Stimulated activated CD8-positive, alpha-beta memory T cell treated with anti-CD3 and anti-CD28 coated beads, Interleukin-15, amount 100 ng/mL, for 1 hour (primary cell): ENCODE measurements at regions not wholly inside any gene's neighbourhood (a gene's known extent, or its start where the extent isn't known, plus 50 kb on each side); places are given as distances from the start of the nearest gene placed in this dataset.
"Not testable (repeated sequence)": the region's sequence is repeated elsewhere in the genome, so short reads cannot be mapped to it uniquely, and the experiment has no call there.

Experiments
- DNase-seq: peaks from one replicate; pipeline ENCODE4 v3.0.0-alpha.2; 2020; ENCODE audit warnings: low read depth

DNA sequence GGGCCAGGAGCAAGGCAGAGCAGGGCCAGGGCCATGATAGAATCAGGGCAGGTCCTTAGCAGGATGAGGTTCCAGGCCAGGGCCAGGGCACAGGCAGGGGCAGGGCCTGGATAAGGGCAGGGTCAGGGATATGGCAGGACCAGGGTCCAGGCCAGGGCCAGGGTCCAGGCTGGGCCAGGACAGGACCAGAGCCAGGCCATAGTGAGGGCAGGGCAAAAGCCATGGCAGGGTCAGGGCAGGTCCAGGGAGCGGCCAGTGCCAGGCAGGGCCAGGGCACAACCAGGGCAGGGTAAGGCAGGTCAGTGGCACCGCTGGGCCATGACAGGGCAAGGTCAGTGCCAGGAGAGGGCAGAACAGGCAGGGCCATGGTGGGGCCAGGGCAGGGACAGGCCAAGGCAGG is 152.2 kb downstream of the LIPI start:
- DNase-seq, result no peak

DNA sequence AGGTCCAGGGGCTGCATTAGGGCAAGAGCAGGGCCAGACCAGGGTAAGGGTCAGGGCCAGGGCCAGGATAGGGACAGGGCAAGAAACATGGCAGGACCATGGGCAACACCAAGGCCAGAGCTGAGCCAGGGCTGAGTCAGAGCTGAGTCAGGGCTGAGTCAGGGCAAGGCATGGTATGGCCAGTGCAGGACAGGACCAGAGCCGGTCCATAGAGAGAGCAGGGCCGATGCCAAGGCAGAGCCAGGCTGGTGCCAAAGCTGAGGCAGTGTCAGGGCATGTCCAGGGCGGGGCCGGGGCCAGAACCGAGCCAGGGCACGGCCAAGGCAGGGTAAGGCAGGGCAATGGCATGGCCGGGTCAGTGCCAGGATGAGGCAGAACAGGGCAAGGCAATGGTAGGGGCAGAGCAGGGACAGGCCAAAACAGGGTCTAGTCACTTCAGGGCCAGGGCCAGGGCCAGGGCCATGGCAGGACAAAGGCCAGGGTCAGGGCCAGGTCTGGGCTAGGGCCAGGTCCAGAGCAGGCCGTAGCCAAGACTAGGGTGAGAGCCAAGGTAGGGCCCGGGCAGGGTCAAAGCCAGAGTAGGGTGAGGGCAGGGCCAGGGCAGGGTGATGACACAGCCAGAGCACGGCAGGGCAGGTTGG is 152.8 kb downstream of the LIPI start:
- not testable (repeated sequence) for DNase-seq

GRCh38 chr21:14057313-14057712 is 153.4 kb downstream of the LIPI start:
- DNase-seq, result no peak

- no peak for DNase-seq
Observed at GRCh38 chr21:14056771-14057191, 154.0 kb downstream of the LIPI start.

GRCh38 chr21:14055746-14056515 is 154.8 kb downstream of the LIPI start:
- not testable (repeated sequence) for DNase-seq

- no peak for DNase-seq
Observed at GRCh38 chr21:14054682-14055081, 156.1 kb downstream of the LIPI start.

DNA sequence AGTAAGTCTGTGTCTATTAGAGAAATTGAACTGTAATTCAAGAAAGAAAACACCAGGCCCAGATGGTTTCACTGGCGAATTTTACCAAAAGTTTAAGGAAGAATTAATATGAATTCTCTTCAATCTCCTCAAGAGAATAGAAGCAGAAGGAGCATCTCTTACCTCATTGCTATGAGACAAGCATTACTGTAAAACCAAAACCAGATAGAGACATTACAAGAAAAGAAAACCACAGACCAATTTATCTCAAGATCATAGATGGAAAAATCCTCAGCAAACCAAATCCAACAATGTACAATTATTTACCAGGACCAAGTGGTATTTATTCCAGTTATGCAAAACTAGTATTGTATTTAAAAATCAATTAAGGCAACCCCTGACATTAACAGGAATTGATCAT is 160.6 kb downstream of the LIPI start:
- no peak for DNase-seq

- DNase-seq, result no peak
Observed at GRCh38 chr21:14046401-14046800, 164.4 kb downstream of the LIPI start.

DNA sequence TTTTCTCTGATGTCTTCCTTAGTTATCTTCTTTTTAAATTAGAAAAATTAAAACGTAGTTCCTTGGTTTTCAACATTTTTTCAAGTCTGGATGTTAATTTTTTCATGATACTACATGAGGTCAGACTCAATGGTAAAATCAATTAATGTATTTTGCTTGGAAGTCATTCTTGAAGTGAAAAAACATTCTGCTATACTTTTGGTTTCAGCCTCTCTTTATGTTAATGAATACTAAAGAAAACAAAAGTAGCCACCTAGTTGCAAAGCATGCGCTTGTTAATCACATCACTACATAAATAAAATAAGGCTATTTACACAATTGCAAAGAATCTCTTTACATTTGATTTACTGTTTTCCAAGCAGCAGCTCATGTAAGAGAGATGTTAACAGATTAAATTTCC is 170.4 kb downstream of the LIPI start:
- DNase-seq, result no peak

- not testable (repeated sequence) for DNase-seq
Observed at GRCh38 chr21:14028619-14029018, 182.1 kb downstream of the LIPI start.

DNA sequence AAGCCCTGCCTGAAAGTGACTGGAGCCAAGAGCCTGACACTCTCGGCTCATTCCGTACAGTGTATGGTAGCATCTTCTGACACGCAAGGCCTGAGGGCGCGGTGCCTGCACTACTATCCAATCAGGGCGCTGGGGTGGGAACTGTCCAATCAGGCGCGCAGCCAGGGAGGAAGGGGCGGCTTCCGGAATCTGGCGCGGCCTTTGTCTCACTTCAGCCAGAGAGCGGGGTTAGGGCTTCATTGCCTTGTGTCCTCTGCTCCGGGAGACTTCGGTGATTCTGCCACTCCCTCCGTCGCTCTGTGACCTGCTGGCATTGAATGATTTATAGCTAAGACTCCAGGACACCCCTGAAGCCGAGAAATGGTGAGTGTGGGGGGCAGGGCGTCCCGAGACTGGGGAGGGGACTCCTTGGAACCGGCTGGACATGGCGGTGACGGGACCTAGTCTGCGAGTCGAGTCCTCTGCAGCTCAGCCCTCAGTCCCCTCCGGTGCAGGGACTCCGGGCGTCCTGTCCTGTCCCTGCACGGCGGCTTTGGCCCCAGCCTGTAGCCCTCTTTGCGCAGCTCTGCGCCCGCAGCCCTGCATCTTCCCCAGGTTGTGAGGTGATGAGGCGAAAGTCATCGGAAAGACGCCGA is 183.4 kb downstream of the LIPI start:
- DNase-seq, result peak; percentile 64

GRCh38 chr21:14020108-14020507 is 190.6 kb downstream of the LIPI start:
- DNase-seq, result not testable (repeated sequence)

GRCh38 chr21:14015841-14016240 is 194.9 kb downstream of the LIPI start:
- not testable (repeated sequence) for DNase-seq

DNA sequence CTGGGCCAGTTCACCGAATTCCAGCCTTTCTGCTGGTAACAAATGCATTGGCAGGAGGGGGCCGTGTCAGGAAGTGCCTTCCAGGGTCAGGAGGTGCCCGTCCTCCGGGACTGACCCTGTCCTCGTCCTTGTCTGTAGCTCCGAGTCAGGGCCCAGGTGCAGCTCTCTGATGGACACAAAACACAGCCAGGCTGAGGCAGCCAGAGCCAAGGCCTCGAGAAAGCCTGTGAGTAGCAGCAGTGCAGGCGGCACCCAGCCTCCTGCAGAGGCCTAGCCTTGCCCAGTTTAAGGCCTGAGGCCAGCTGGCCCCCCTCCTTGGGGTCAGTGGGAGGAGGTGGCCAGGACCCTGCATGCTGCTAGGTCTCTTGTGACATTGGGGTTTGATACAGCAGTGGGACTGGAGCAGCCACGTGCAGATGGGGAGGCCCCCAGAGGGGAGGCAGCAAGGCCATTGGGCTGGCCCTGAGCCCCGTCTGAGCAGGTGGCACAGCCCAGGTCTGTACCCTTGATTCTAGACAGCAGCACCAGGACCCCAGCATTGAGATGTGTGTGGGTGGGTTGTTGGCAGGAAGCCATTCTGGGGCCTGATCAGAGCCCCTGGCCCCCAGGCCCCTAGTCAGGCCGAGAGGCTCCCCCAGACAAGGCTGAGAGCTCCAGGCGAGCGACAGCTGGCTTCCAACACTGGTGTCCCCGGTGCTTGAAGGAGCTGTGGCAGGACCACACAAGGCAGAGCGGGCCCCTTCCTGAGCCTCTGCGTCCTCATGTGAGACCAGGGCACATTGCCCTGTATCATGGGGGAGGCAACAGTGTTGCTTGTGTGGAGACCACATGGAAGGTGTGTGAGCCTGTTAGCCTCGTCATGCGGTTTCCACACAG is 196.9 kb downstream of the LIPI start:
- DNase-seq, result not testable (repeated sequence)

- no peak for DNase-seq
Observed at GRCh38 chr21:14013056-14013603, 197.6 kb downstream of the LIPI start.

GRCh38 chr21:14012409-14012808 is 198.3 kb downstream of the LIPI start:
- no peak for DNase-seq

- DNase-seq, result not testable (repeated sequence)
Observed at GRCh38 chr21:14011751-14012150, 199.0 kb downstream of the LIPI start.

DNA sequence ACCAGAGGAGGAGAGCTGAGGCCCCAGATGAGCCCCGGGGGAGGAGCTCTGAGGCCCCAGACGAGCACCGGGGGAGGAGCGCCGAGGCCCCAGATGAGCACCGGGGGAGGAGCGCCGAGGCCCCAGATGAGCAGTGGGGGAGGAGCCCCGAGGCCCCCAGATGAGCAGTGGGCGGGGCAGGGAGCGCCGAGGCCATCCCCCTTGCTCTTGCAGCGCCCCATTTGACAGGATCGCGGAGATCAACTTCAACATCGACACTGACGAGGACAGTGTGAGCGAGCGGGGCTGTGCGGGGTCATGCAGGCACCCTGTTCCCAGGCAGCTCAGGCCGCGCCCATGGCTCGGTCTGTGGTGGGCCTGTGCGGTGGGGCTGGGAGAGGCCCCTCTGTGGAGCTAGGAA is 199.6 kb downstream of the LIPI start:
- not testable (repeated sequence) for DNase-seq

GRCh38 chr21:14010729-14011128 is 200.0 kb downstream of the LIPI start:
- DNase-seq, result no peak

DNA sequence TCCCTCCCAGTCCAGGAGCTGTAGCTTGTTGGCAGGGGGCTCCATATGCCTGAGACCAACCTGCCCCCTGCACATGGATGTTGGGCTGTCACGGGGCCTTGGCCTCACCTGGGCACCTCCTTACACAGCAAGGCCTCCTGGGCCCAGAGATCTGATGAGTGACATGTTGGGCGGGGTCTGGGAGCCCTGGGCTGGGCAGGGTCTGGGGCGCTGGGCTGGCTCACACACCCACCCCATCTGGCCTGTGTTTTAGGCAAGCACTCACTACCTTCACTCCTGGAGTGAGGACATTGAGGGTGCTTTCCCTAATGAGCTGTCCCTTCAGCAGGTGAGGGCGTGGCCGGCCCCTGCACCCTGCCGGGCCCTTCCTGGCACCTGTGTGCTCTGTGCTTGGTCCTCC is 200.8 kb downstream of the LIPI start:
- DNase-seq, result not testable (repeated sequence)

GRCh38 chr21:14009238-14009981 is 201.3 kb downstream of the LIPI start:
- not testable (repeated sequence) for DNase-seq
